ENCODE measurements at regions not wholly inside any gene's neighbourhood (a gene's known extent, or its start where the extent isn't known, plus 50 kb on each side); places are given as distances from the start of the nearest gene placed in this dataset.

DNA sequence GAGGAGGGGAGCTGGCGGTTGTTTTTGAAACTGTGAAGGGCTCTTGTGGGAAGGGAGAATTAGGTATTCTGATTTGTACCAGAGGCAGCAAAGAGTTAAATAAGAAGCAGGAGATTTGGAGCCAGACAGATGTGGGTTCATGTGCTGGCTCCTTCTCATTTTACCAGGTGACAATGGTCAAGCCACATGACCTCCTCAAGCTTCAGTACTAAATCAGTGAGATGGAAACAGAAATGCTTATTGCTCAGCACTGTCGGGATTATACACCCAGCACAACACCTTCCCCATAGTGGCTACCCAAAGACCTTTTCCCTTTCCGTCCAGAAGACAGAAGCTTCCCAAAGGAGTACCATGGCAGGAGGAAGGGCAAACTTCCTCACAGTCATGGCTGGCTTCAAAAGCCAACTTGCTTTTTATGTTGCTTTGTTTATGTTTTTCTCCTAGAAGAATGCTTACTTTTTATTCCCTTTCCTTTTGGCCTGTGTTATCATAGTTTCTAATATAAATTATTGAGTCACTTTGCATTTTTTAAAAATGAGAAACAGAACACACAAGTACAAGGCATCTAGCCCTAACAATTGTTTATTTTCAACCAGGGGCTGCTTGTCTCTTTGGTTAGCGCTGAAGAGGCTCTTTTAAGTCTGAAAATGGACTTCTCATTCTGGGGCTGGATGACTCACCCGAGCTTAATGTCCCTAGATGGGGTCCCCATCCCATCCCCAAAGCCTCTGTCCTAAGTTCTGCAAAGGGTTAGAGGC is 181.5 kb upstream of the ZBED5 start (continued):
- TF ChIP-seq ELF4 (CRISPR knock-in tag; IDR thresholded peaks at IDR 0.05; ENCODE audit: low read depth) (no peak), PREB (CRISPR knock-in tag; IDR thresholded peaks at IDR 0.05; ENCODE audit: borderline replicate concordance) (no peak), NR1H2 (CRISPR knock-in tag; IDR thresholded peaks at IDR 0.05) (no peak)

DNA sequence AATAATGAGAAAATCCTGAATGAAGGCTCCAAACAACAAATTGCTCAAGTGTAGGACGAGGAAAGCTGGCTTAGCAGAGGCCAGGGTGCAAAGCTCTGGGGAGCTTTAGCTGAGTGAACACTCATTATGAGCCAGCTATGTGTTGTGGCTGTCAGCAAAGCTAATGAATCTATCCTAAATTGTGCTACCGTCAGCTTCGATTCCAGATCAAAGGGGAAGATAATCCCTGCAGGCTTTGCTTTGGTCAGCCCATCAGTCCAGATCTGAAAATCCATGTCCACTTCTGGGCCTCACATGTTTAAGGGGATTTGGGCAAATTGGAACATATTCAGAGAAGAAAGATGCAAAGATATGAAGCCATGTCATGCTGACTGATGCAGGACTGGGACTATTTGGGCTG is 180.9 kb upstream of the ZBED5 start:
- ATAC-seq = no peak
- TF ChIP-seq, protein P1, sequence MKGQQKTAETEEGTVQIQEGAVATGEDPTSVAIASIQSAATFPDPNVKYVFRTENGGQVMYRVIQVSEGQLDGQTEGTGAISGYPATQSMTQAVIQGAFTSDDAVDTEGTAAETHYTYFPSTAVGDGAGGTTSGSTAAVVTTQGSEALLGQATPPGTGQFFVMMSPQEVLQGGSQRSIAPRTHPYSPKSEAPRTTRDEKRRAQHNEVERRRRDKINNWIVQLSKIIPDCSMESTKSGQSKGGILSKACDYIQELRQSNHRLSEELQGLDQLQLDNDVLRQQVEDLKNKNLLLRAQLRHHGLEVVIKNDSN (CRISPR knock-in tag; IDR thresholded peaks at IDR 0.05) = no peak
- H3K4me3 Mint-ChIP-seq = no peak overlapping the region
- CTCF ChIA-PET = interaction anchor here (0.8 to 4.7 kb wide), 14 partner anchors 11 to 230 kb away, joined by 3 to 57 read pairs (median 8); partner anchors contain the start of gene EIF4G2
- H3K36me3 Mint-ChIP-seq = no peaks in the 10 kb centered on the region
- no peak for DNase-seq (ENCODE audit: low spot score)
- H3K4me1 Mint-ChIP-seq = peaks cover 3% of the 10 kb centered on the region; the same call in 1 of the 2 replicates
- POLR2A ChIA-PET = no interaction called here
- no peaks in the 10 kb centered on the region; the same call in 1 of the 2 replicates for H3K27me3 Mint-ChIP-seq (ENCODE audit: low read depth)
- H3K9me3 Mint-ChIP-seq = no peaks in the 10 kb centered on the region
- no peak overlapping the region for H3K27ac Mint-ChIP-seq

DNA sequence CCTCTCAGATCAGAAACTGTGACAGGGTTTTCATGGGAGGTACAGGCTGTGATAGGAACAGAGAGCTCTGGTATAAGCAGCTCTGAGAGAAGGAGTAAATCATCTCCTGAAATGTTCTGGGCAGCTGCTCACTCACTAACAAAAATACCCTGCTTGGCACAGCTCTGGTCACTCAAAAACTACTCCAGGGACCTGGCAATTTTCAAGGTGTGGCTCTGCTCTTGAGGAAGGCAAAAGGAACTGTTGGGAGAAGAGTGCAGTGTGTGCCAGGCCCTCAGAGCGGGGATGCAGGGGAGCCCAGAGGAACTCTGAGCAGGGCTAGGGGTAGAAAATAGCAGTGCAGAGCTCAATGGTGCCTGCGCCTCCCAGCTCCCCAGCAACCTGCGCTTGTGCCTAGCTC is 180.5 kb upstream of the ZBED5 start:
- Mint-ChIP-seq H3K4me1 (peaks cover 3% of the 10 kb centered on the region; the same call in 1 of the 2 replicates), H3K36me3 (no peaks in the 10 kb centered on the region), H3K27me3 (ENCODE audit: low read depth) (no peaks in the 10 kb centered on the region), H3K27ac (no peak overlapping the region), H3K9me3 (no peaks in the 10 kb centered on the region), H3K4me3 (no peak overlapping the region)
- CTCF ChIA-PET = interaction anchor here (0.8 to 4.7 kb wide), 16 partner anchors 11 to 590 kb away, joined by 3 to 57 read pairs (median 8); partner anchors contain the start of gene EIF4G2
- POLR2A ChIA-PET = no interaction called here
- ATAC-seq (no peak), DNase-seq (ENCODE audit: low spot score) (no peak)
- no peak for TF ChIP-seq ZNF416 (CRISPR knock-in tag; IDR thresholded peaks at IDR 0.05)
- no peak for TF ChIP-seq KAT7 (CRISPR knock-in tag; IDR thresholded peaks at IDR 0.05; ENCODE audit: borderline replicate concordance)

DNA sequence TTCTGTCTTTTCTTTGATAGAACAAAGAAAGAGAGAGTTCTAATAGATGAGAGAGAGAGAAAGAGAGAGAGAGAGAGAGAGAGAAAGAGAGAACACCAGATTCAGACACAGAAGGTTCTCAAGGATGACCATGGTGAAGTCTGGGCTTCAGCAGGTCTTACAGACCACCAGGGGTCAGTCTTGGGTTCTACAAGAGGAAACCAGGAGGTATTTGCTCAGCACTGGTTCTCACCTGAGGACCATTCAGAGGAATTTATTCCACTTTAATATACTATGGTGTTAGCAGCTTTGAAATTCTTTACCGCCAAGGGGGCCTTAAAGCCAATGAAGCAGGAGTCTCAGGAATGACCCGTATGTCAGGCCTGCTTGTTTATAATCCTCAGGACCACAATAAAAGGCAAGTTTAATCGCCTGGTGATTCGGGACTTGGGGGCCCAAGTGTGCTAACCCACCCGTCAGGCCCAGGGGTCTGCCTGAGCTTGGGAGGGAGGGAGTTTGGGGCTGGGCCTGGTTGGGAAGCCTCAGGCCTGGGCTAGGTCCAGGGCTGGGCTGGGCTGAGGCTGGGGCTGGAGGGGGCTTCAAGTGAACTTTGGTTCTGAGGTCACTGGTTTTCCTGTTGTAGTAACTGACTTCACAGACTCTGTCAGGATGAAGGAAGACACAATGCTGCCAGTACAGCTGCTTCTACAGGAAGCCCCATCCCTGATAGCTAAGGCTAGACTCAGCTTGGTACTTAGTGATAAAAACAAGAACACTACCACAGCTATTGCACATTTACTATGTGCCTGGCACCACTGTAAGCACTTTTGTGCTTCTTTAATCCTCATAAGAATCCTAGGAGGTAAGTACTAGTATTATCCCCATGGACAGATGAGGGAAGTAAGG is 179.2 kb upstream of the ZBED5 start:
- Mint-ChIP-seq H3K27me3 (ENCODE audit: low read depth) (no peaks in the 10 kb centered on the region), H3K4me3 (no peak overlapping the region), H3K9me3 (no peaks in the 10 kb centered on the region), H3K4me1 (peaks cover 3% of the 10 kb centered on the region; the same call in 1 of the 2 replicates), H3K36me3 (no peaks in the 10 kb centered on the region), H3K27ac (no peak overlapping the region)
- CTCF ChIA-PET = interaction anchor here (0.7 to 4.7 kb wide), 23 partner anchors 8 to 769 kb away, joined by 3 to 57 read pairs (median 4); no protein-coding TSS in a partner anchor
- POLR2A ChIA-PET = no interaction called here
- peak; percentile 32 for DNase-seq (ENCODE audit: low spot score)
- peak; percentile 97 for ATAC-seq
- TF ChIP-seq E2F4 (CRISPR knock-in tag; IDR thresholded peaks at IDR 0.05; ENCODE audit: borderline replicate concordance, low read depth) = no peak
- no peak for TF ChIP-seq ZNF532 (CRISPR knock-in tag; IDR thresholded peaks at IDR 0.05; ENCODE audit: borderline replicate concordance)
- no peak for TF ChIP-seq ZNF396 (CRISPR knock-in tag; IDR thresholded peaks at IDR 0.05; ENCODE audit: borderline replicate concordance)
- no peak for TF ChIP-seq MXD4 (CRISPR knock-in tag; IDR thresholded peaks at IDR 0.05; ENCODE audit: borderline replicate concordance)
- no peak for TF ChIP-seq GRHL2 (CRISPR knock-in tag; IDR thresholded peaks at IDR 0.05; ENCODE audit: insufficient replicate concordance, severe bottlenecking)
- no peak for TF ChIP-seq ELF4 (CRISPR knock-in tag; IDR thresholded peaks at IDR 0.05; ENCODE audit: low read depth)
- TF ChIP-seq, protein P2, sequence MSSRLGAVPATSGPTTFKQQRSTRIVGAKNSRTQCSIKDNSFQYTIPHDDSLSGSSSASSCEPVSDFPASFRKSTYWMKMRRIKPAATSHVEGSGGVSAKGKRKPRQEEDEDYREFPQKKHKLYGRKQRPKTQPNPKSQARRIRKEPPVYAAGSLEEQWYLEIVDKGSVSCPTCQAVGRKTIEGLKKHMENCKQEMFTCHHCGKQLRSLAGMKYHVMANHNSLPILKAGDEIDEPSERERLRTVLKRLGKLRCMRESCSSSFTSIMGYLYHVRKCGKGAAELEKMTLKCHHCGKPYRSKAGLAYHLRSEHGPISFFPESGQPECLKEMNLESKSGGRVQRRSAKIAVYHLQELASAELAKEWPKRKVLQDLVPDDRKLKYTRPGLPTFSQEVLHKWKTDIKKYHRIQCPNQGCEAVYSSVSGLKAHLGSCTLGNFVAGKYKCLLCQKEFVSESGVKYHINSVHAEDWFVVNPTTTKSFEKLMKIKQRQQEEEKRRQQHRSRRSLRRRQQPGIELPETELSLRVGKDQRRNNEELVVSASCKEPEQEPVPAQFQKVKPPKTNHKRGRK (CRISPR knock-in tag; IDR thresholded peaks at IDR 0.05; ENCODE audit: borderline replicate concordance) = no peak
- TF ChIP-seq JAZF1 (CRISPR knock-in tag; IDR thresholded peaks at IDR 0.05) = no peak
- TF ChIP-seq NR3C1 (CRISPR knock-in tag; conservative IDR thresholded peaks at IDR 0.05; ENCODE audit: low read depth) = no peak
- no peak for TF ChIP-seq ZNF671 (CRISPR knock-in tag; IDR thresholded peaks at IDR 0.05)
- TF ChIP-seq, protein P3, sequence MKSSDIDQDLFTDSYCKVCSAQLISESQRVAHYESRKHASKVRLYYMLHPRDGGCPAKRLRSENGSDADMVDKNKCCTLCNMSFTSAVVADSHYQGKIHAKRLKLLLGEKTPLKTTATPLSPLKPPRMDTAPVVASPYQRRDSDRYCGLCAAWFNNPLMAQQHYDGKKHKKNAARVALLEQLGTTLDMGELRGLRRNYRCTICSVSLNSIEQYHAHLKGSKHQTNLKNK (CRISPR knock-in tag; IDR thresholded peaks at IDR 0.05) = no peak
